ENCODE measurements at regions not wholly inside any gene's neighbourhood (a gene's known extent, or its start where the extent isn't known, plus 50 kb on each side); places are given as distances from the start of the nearest gene placed in this dataset.

GRCh38 chr9:106757514-106757913 is 105.5 kb upstream of the ZNF462 start:
- WGBS, 2 donors, result 59 to 80% methylated on average over 2 of the region's 2 CpGs
- DNase-seq, result no peak
- TF ChIP-seq POLR2A (IDR thresholded peaks at IDR 0.05) (no peak), CTCF (IDR thresholded peaks at IDR 0.05) (no peak)
- Histone ChIP-seq H3K36me3 (no peaks in the 10 kb centered on the region), H3K9me3 (no peaks in the 10 kb centered on the region), H3K27me3 (no peaks in the 10 kb centered on the region), H3K4me3 (replicated peaks in 1 of 3) (no peak overlapping the region), H3K27ac (no peak overlapping the region), H3K4me1 (peaks cover 6 to 12% of the 10 kb centered on the region in 2 donors)
- intact Hi-C loops (cut with DNase I), result no loop called here

- Histone ChIP-seq H3K27me3 (no peaks in the 10 kb centered on the region), H3K36me3 (no peaks in the 10 kb centered on the region), H3K9me3 (no peaks in the 10 kb centered on the region), H3K27ac (no peak overlapping the region), H3K4me1 (peaks cover 6 to 12% of the 10 kb centered on the region in 2 donors), H3K4me3 (replicated peaks in 1 of 3) (no peak overlapping the region)
- intact Hi-C loops (cut with DNase I), result no loop called here
- no peak for DNase-seq
- 48 to 55% methylated on average over 1 of the region's 1 CpG for WGBS, 2 donors
- no peak for TF ChIP-seq POLR2A (IDR thresholded peaks at IDR 0.05)
- no peak for TF ChIP-seq CTCF (IDR thresholded peaks at IDR 0.05)
Measured at GRCh38 chr9:106758911-106759310, 104.1 kb upstream of the ZNF462 start.

GRCh38 chr9:106761493-106761892 is 101.5 kb upstream of the ZNF462 start:
- H3K4me1 ChIP-seq, result peaks cover 0 to under 1% of the 10 kb centered on the region in 2 donors
- H3K27me3 ChIP-seq, result no peaks in the 10 kb centered on the region
- H3K27ac ChIP-seq, result no peak overlapping the region
- DNase-seq, result no peak
- 63 to 67% methylated on average over 2 of the region's 2 CpGs for WGBS, 2 donors
- intact Hi-C loops (cut with DNase I), result no loop called here
- no peaks in the 10 kb centered on the region for H3K9me3 ChIP-seq
- no peaks in the 10 kb centered on the region for H3K36me3 ChIP-seq
- no peak for TF ChIP-seq POLR2A (IDR thresholded peaks at IDR 0.05)
- no peak for TF ChIP-seq CTCF (IDR thresholded peaks at IDR 0.05)
- H3K4me3 ChIP-seq (replicated peaks in 1 of 3), result no peak overlapping the region

- intact Hi-C loops (cut with DNase I), result no loop called here
- H3K27ac ChIP-seq, result no peak overlapping the region
- no peaks in the 10 kb centered on the region for H3K27me3 ChIP-seq
- no peaks in the 10 kb centered on the region for H3K4me1 ChIP-seq
- no peak for TF ChIP-seq POLR2A (IDR thresholded peaks at IDR 0.05)
- no peak for TF ChIP-seq CTCF (IDR thresholded peaks at IDR 0.05)
- no peaks in the 10 kb centered on the region for H3K36me3 ChIP-seq
- DNase-seq, result no peak
- H3K4me3 ChIP-seq (replicated peaks in 1 of 3), result no peak overlapping the region
- H3K9me3 ChIP-seq, result no peaks in the 10 kb centered on the region
Measured at GRCh38 chr9:106766616-106767015, 96.3 kb upstream of the ZNF462 start.

GRCh38 chr9:106769331-106769730 is 93.6 kb upstream of the ZNF462 start:
- Histone ChIP-seq H3K27me3 (no peaks in the 10 kb centered on the region), H3K4me1 (peaks cover 0 to 4% of the 10 kb centered on the region in 2 donors), H3K27ac (no peak overlapping the region), H3K9me3 (no peaks in the 10 kb centered on the region), H3K4me3 (replicated peaks in 1 of 3) (no peak overlapping the region), H3K36me3 (no peaks in the 10 kb centered on the region)
- intact Hi-C loops (cut with DNase I), result no loop called here
- TF ChIP-seq CTCF (IDR thresholded peaks at IDR 0.05) (no peak), POLR2A (IDR thresholded peaks at IDR 0.05) (no peak)
- WGBS, 2 donors, result 68 to 77% methylated on average over 7 of the region's 7 CpGs
- DNase-seq, result no peak
